ENCODE measurements at regions not wholly inside any gene's neighbourhood (a gene's known extent, or its start where the extent isn't known, plus 50 kb on each side); places are given as distances from the start of the nearest gene placed in this dataset.
"Not testable (repeated sequence)": the region's sequence is repeated elsewhere in the genome, so short reads cannot be mapped to it uniquely, and the experiment has no call there.

GRCh38 chr20:22848364-22848763 is 186.7 kb upstream of the SSTR4 start:
- H3K4me3 ChIP-seq (ENCODE audit: low read depth, low read length), result no peak overlapping the region
- TF ChIP-seq CTCF (IDR thresholded peaks at IDR 0.05; ENCODE audit: borderline replicate concordance, insufficient read depth, low read depth, low read length), result no peak

- peak; percentile 70 for TF ChIP-seq CTCF (IDR thresholded peaks at IDR 0.05; ENCODE audit: borderline replicate concordance, insufficient read depth, low read depth, low read length)
- H3K4me3 ChIP-seq (ENCODE audit: low read depth, low read length), result not testable (repeated sequence)
These were observed 183.3 kb upstream of the SSTR4 start for GRCh38 chr20:22851679-22852346.

DNA sequence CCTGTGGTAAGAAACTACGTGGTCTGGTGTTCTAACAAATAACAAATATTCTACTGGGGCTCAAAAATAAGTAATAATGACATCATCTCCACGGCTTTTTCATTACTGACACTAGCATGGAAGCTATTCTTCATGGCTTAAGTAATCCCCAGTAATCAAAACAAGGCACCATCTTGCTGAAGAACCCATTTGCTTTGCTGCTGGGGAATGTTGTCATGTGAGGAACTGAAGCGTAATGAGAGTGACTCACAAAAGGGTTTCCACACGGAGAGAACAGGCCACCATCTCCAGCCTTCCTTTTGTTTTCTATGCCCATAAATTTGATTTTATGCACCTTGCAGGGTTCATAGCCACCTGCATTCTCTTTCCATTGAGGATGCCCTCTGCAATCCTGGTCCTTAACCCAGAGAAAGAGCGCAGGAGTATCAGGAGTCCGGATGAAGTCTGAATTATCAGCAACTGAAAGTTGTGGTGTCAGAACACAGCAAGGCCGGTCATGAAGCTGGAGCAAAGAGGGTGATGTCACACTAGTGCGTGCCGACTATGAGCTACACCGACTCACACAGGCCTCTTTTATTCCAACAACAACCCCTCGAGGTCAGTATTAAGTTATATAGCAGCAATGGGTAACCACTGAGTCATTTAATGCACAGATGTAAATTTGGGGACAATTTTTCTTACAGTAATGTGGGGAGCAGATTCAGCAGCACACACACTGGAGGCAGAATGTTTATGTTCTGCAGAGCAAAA is 173.7 kb upstream of the SSTR4 start:
- no peak for TF ChIP-seq CTCF (IDR thresholded peaks at IDR 0.05; ENCODE audit: borderline replicate concordance, insufficient read depth, low read depth, low read length)

GRCh38 chr20:22861990-22862389 is 173.1 kb upstream of the SSTR4 start:
- no peak for TF ChIP-seq CTCF (IDR thresholded peaks at IDR 0.05; ENCODE audit: borderline replicate concordance, insufficient read depth, low read depth, low read length)
- no peak overlapping the region for H3K4me3 ChIP-seq (ENCODE audit: low read depth, low read length)

More for the DNA sequence above, 173.7 kb upstream of the SSTR4 start:
- no peak overlapping the region for H3K4me3 ChIP-seq (ENCODE audit: low read depth, low read length)

DNA sequence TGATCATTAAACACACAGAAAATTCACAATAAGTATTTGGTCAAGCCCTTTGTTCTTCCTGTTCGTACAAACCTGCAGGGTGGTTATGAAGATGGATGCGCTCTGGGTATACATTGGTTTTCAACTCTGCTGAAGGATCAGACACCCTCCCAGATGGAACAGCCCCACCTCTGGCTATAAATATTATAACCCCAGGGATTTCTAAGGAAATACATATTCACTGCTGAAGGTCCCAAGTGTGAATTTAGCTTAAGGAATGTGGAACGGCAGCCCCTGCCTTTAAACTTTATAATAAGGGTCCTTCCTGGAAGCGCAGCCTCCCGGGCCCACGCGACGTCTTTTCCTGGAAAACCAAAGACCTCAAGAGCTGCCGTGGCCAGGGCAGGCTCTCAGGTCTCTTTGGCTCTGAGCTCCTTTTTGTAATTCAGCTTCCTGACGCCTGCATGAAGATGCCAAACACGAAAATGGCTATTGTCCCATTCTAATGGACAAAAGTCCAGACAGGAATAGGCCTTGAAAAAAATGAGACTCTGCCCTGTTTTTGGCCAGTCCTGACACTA is 172.4 kb upstream of the SSTR4 start:
- no peak overlapping the region for H3K4me3 ChIP-seq (ENCODE audit: low read depth, low read length)
- no peak for TF ChIP-seq CTCF (IDR thresholded peaks at IDR 0.05; ENCODE audit: borderline replicate concordance, insufficient read depth, low read depth, low read length)

DNA sequence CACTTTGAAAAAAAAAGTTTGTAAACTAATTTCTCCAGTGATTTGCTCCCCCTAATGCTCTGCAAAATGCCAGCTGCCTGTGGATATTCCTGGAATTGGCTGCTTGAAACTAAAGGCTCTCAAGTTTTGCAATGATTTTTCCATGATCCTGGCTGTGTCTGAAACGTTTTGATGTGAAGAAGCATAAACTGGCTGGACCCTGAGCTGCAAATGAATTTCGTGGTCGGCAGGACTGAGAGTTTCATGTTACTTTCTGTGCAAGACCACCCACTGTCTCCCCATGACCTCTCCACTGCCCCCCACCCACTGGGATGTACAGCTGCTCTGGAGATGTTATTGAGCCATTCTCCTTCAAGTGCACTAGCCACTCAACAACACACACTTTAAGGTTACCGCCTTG is 171.3 kb upstream of the SSTR4 start:
- no peak for TF ChIP-seq CTCF (IDR thresholded peaks at IDR 0.05; ENCODE audit: borderline replicate concordance, insufficient read depth, low read depth, low read length)
- H3K4me3 ChIP-seq (ENCODE audit: low read depth, low read length), result no peak overlapping the region

Measured in GM12875 (cell line).